SK-N-SH treated with all-trans-retinoic acid at 6 μM for 48 hours (cell line): ENCODE measurements at regions not wholly inside any gene's neighbourhood (a gene's known extent, or its start where the extent isn't known, plus 50 kb on each side); places are given as distances from the start of the nearest gene placed in this dataset.

Source experiments
- ATAC-seq: fragments of 200-7000 bp; cut with Tn5 transposase; 3 replicates; pipeline ENCODE4 v1.9.1; 2020; ENCODE audit warnings: mild to moderate bottlenecking, moderate library complexity
- ARNTL ChIP-seq: fragments of 450-650 bp; formaldehyde crosslinking; IDR thresholded peaks from 2 replicates; pipeline ENCODE4 v1.5.0; 2020; ENCODE audit warnings: low read depth, mild to moderate bottlenecking, moderate library complexity, borderline replicate concordance
- BACH2 ChIP-seq: fragments of 250-450 bp; sonication (Bioruptor Pico); IDR thresholded peaks from 2 replicates; pipeline ENCODE4 v1.9.0; 2021; ENCODE audit warnings: mild to moderate bottlenecking, borderline replicate concordance
- ESRRG ChIP-seq: fragments of 250-450 bp; sonication (Bioruptor Pico); IDR thresholded peaks from 2 replicates; pipeline ENCODE4 v1.6.1; 2021; ENCODE audit warnings: mild to moderate bottlenecking
- GLIS3 ChIP-seq: fragments of 250-450 bp; sonication (Bioruptor Pico); IDR thresholded peaks from 2 replicates; pipeline ENCODE4 v1.5.0; 2020; ENCODE audit warnings: mild to moderate bottlenecking, moderate library complexity
- ISL1 ChIP-seq: fragments of 250-450 bp; sonication (Bioruptor Pico); IDR thresholded peaks from 2 replicates; pipeline ENCODE4 v2.1.2; 2022; ENCODE audit warnings: mild to moderate bottlenecking, moderate library complexity
- OSR1 ChIP-seq: fragments of 250-450 bp; sonication (Bioruptor Pico); IDR thresholded peaks from 2 replicates; pipeline ENCODE4 v1.8.0; 2022; ENCODE audit warnings: moderate library complexity, mild to moderate bottlenecking, inconsistent platforms
- PATZ1 ChIP-seq: fragments of 250-450 bp; sonication (Bioruptor Pico); IDR thresholded peaks from 2 replicates; pipeline ENCODE4 v1.8.0; 2020; ENCODE audit warnings: mild to moderate bottlenecking, moderate library complexity, borderline replicate concordance
- POU6F1 ChIP-seq: fragments of 250-450 bp; sonication (Bioruptor Pico); IDR thresholded peaks from 2 replicates; pipeline ENCODE4 v1.8.0; 2021; ENCODE audit warnings: low read depth, mild to moderate bottlenecking, moderate library complexity, borderline replicate concordance
- PPARA ChIP-seq: fragments of 250-450 bp; sonication (Bioruptor Pico); IDR thresholded peaks from 2 replicates; pipeline ENCODE4 v1.5.0; 2020; ENCODE audit warnings: mild to moderate bottlenecking, borderline replicate concordance
- RARB ChIP-seq: fragments of 250-450 bp; sonication (Bioruptor Pico); IDR thresholded peaks from 2 replicates; pipeline ENCODE4 v1.8.0; 2021; ENCODE audit warnings: mild to moderate bottlenecking, moderate library complexity
- SNAI2 ChIP-seq: fragments of 250-450 bp; sonication (Bioruptor Pico); IDR thresholded peaks from 2 replicates; pipeline ENCODE4 v1.5.0; 2020; ENCODE audit warnings: mild to moderate bottlenecking, moderate library complexity
- TCF4 ChIP-seq: fragments of 250-450 bp; sonication (Bioruptor Pico); IDR thresholded peaks from 2 replicates; pipeline ENCODE4 v1.8.0; 2021; ENCODE audit warnings: mild to moderate bottlenecking, moderate library complexity, borderline replicate concordance
- TOX ChIP-seq: fragments of 250-450 bp; sonication (Bioruptor Pico); IDR thresholded peaks from 2 replicates; pipeline ENCODE4 v1.8.0; 2021; ENCODE audit warnings: mild to moderate bottlenecking, moderate library complexity, borderline replicate concordance
- ZC3H10 ChIP-seq: fragments of 250-450 bp; sonication (Bioruptor Pico); IDR thresholded peaks from 2 replicates; pipeline ENCODE4 v1.5.1; 2021; ENCODE audit warnings: mild to moderate bottlenecking, moderate library complexity
- ZFP3 ChIP-seq: fragments of 250-450 bp; sonication (Bioruptor Pico); IDR thresholded peaks from 2 replicates; pipeline ENCODE4 v1.5.0; 2020; ENCODE audit warnings: mild to moderate bottlenecking, moderate library complexity
- ZFP30 ChIP-seq: fragments of 450-650 bp; formaldehyde crosslinking; IDR thresholded peaks from 2 replicates; pipeline ENCODE4 v1.5.0; 2022; ENCODE audit warnings: mild to moderate bottlenecking, moderate library complexity
- ZNF565 ChIP-seq: fragments of 450-650 bp; formaldehyde crosslinking; conservative IDR thresholded peaks from 2 replicates; pipeline ENCODE4 v1.5.0; 2020; ENCODE audit warnings: low read depth, mild to moderate bottlenecking, moderate library complexity
- ZNF70 ChIP-seq: fragments of 450-650 bp; formaldehyde crosslinking; IDR thresholded peaks from 2 replicates; pipeline ENCODE4 v1.5.0; 2020; ENCODE audit warnings: mild to moderate bottlenecking, moderate library complexity
- TF ChIP-seq, protein P1 (sequence below): fragments of 250-450 bp; sonication (Bioruptor Pico); IDR thresholded peaks from 2 replicates; pipeline ENCODE4 v1.5.1; 2020; ENCODE audit warnings: low read depth, mild to moderate bottlenecking, moderate library complexity

DNA sequence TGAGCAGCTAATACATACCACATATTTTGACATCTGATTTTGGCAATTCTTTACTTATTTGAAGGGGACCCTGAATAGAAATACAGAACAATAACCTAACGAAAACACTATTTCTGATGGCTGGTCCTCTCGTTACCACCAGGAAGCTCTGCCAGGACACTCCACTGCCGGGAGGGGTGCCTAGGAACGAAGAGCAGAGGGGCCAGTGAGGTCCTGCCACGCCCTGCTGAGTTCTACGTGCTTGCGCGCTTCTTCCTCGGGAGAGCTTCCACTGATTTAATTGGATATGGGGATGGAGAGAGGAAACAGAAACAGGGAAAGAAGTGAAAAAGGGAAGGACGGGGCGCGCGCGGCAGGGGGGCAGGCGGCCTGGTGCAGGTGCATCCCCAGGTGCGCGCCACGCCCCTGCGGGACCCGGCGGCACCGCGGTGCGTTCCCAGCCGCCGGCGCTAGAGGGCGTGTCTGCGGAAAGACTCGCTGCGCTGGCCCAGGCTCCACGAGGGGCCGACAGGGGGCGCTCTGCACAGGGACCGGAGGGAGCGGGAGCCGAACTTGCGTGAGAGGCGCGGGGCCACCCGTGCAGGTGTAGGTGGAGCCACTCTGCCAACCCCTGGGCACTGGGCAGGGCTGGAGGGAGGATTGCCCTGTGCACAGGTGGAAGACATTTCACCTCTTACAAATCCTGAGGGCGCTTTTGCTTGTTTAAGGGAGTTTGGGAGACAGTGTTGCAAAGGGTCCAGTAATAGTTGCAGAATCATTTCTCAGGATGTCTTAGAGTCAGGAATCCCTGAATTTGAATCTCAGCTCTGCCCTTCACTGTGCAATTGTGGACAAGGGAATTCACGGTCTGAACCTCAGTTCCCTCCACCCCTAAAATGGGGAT lies 986.3 kb upstream of the TMEM132C start:
- no peak for ATAC-seq
- TF ChIP-seq TCF4 (CRISPR knock-in tag) (no peak), ZFP3 (CRISPR knock-in tag) (no peak), BACH2 (CRISPR knock-in tag) (no peak), ZC3H10 (no peak), OSR1 (no peak), ESRRG (CRISPR knock-in tag) (no peak), ARNTL (CRISPR knock-in tag) (no peak), POU6F1 (CRISPR knock-in tag) (no peak)
- TF ChIP-seq, protein P1, sequence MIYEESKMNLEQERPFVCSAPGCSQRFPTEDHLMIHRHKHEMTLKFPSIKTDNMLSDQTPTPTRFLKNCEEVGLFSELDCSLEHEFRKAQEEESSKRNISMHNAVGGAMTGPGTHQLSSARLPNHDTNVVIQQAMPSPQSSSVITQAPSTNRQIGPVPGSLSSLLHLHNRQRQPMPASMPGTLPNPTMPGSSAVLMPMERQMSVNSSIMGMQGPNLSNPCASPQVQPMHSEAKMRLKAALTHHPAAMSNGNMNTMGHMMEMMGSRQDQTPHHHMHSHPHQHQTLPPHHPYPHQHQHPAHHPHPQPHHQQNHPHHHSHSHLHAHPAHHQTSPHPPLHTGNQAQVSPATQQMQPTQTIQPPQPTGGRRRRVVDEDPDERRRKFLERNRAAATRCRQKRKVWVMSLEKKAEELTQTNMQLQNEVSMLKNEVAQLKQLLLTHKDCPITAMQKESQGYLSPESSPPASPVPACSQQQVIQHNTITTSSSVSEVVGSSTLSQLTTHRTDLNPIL (CRISPR knock-in tag), result no peak
- TF ChIP-seq, all 23 proteins: peak for 0

DNA sequence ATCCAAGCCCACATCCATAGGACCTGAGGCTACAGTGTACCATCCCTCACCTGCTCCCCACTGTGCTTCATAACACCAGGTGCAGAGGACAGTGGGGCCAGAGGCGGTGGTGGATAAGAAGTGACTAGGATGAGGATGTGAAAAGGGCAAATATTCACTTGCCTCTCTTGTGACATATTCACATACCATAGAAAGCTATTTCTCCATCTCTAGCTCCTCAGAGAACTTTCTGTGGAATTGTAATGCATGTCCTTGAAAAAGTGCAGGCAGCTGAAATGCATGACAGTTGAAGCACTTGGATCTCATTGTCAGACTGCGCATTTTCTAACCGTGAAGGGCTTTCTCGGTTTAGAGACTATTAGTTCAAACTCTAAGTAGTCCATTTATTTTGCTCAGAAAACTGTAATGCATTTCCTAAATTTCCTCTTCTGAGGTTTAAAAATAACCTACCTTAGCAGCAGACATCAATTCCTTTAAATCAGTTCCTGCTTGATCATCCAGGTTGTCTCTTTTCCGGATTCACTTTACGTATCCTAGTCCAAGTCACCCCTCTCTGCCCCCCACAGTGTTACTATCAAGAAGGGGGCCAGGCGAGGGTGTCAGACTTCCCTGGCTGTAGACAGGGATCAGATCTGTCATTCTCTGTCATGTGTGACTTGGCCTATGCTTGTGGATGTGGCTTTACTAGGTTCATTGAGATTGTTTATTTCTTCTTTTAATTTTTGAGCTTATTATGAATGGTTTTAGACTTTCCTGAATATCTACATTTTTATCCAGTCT lies 984.0 kb upstream of the TMEM132C start:
- no peak for TF ChIP-seq TOX
- no peak for TF ChIP-seq ESRRG (CRISPR knock-in tag)
- no peak for TF ChIP-seq OSR1
- no peak for ATAC-seq

- no peak for TF ChIP-seq SNAI2 (CRISPR knock-in tag)
- ATAC-seq, result no peak
These were observed 982.9 kb upstream of the TMEM132C start for GRCh38 chr12:127284021-127284420.

- no peak for ATAC-seq
- TF ChIP-seq PPARA (no peak), ISL1 (no peak), RARB (CRISPR knock-in tag) (no peak), ZFP30 (CRISPR knock-in tag) (no peak), BACH2 (CRISPR knock-in tag) (no peak), ZNF565 (CRISPR knock-in tag) (no peak), ARNTL (CRISPR knock-in tag) (no peak), TOX (no peak), PATZ1 (CRISPR knock-in tag) (no peak), TCF4 (CRISPR knock-in tag) (no peak), SNAI2 (CRISPR knock-in tag) (no peak), GLIS3 (no peak), ZC3H10 (no peak), ZNF70 (CRISPR knock-in tag) (no peak)
- TF ChIP-seq, protein P1 (CRISPR knock-in tag), result no peak
These were observed 982.0 kb upstream of the TMEM132C start for GRCh38 chr12:127284870-127285431.
